ENCODE measurements at regions not wholly inside any gene's neighbourhood (a gene's known extent, or its start where the extent isn't known, plus 50 kb on each side); places are given as distances from the start of the nearest gene placed in this dataset.

DNA sequence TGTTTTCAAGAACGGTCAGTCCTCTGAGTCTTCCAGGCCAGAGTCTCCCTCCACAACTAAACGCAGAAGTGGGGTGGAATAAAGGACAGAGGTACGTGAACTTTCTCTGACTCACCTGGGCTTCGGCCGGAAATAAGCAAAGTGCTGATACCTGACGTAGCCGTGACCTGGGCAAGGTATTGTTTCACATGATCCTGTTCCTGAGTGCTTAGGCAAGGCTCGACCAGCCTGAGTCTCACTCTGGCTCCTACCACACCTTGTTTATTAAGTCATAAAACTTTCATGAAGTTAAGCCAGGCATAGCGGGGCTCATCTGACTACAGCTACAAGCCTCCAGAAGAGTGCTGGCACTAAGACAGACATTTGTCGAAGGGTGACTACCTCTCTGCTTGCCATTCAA is 327.5 kb downstream of the SETD4 start:
- no peak overlapping the region for H3K4me3 ChIP-seq (ENCODE audit: low read depth, low read length)
- DNase-seq (ENCODE audit: low read depth, low spot score), result no peak
- ChIA-PET CTCF (no interaction called here), POLR2A (no interaction called here)
- TF ChIP-seq CTCF (IDR thresholded peaks at IDR 0.05; ENCODE audit: insufficient read depth, low read length, missing control alignments), result no peak

DNA sequence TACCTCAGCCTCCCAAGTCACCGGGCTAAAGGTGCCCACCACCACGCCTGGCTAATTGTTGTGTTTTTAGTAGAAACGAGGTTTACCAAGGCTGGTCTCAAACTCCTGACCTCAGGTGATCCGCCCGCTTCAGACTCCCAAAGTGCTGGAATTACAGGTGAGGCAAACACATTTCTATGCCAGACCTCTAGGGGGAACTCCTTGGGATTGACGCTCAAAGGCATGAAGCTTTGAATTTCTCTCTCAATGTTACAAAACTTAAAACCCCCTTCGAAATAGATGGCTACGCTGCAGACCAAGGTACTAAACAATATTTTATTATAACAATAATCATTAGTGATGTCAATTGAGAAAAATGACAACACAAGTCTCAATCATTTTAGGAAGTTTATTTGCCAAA is 330.0 kb downstream of the SETD4 start:
- H3K4me3 ChIP-seq (ENCODE audit: low read depth, low read length), result no peak overlapping the region
- DNase-seq (ENCODE audit: low read depth, low spot score), result no peak
- TF ChIP-seq CTCF (IDR thresholded peaks at IDR 0.05; ENCODE audit: insufficient read depth, low read length, missing control alignments), result no peak
- POLR2A ChIA-PET, result no interaction called here
- CTCF ChIA-PET, result no interaction called here

GRCh38 chr21:35727830-35728229 is 332.5 kb downstream of the SETD4 start:
- CTCF ChIA-PET, result no interaction called here
- no peak for TF ChIP-seq CTCF (IDR thresholded peaks at IDR 0.05; ENCODE audit: insufficient read depth, low read length, missing control alignments)
- POLR2A ChIA-PET, result no interaction called here
- DNase-seq (ENCODE audit: low read depth, low spot score), result no peak
- no peak overlapping the region for H3K4me3 ChIP-seq (ENCODE audit: low read depth, low read length)

GRCh38 chr21:35724156-35724555 is 336.2 kb downstream of the SETD4 start:
- CTCF ChIA-PET, result interaction anchor here (1.0 kb wide), 1 partner anchor 30 kb away, joined by 3 read pairs; no protein-coding TSS in a partner anchor

GRCh38 chr21:35721701-35722100 is 338.6 kb downstream of the SETD4 start:
- ChIA-PET POLR2A (no interaction called here), CTCF (no interaction called here)
- DNase-seq (ENCODE audit: low read depth, low spot score), result no peak
- no peak for TF ChIP-seq CTCF (IDR thresholded peaks at IDR 0.05; ENCODE audit: insufficient read depth, low read length, missing control alignments)
- H3K4me3 ChIP-seq (ENCODE audit: low read depth, low read length), result no peak overlapping the region

More at GRCh38 chr21:35724156-35724555, 336.2 kb downstream of the SETD4 start:
- TF ChIP-seq CTCF (IDR thresholded peaks at IDR 0.05; ENCODE audit: insufficient read depth, low read length, missing control alignments), result no peak
- POLR2A ChIA-PET, result no interaction called here
- DNase-seq (ENCODE audit: low read depth, low spot score), result no peak
- H3K4me3 ChIP-seq (ENCODE audit: low read depth, low read length), result no peak overlapping the region

GRCh38 chr21:35720208-35720731 is 340.1 kb downstream of the SETD4 start:
- DNase-seq (ENCODE audit: low read depth, low spot score), result no peak
- POLR2A ChIA-PET, result no interaction called here
- CTCF ChIA-PET, result interaction anchor here (1.5 kb wide), 1 partner anchor 17 kb away, joined by 4 read pairs; no protein-coding TSS in a partner anchor
- no peak overlapping the region for H3K4me3 ChIP-seq (ENCODE audit: low read depth, low read length)
- no peak for TF ChIP-seq CTCF (IDR thresholded peaks at IDR 0.05; ENCODE audit: insufficient read depth, low read length, missing control alignments)

Measured in AG04449 (cell line).